HepG2 (cell line): ENCODE measurements at regions not wholly inside any gene's neighbourhood (a gene's known extent, or its start where the extent isn't known, plus 50 kb on each side); places are given as distances from the start of the nearest gene placed in this dataset.

Experiments
- ATF6 ChIP-seq: sonication (generic); formaldehyde crosslinking; conservative IDR thresholded peaks from 2 replicates; pipeline ENCODE4 v1.4.0; 2020; ENCODE audit warnings: missing genetic modification reagents
- CERS6 ChIP-seq: sonication (generic); formaldehyde crosslinking; IDR thresholded peaks from 2 replicates; pipeline ENCODE4 v1.5.0; 2020; ENCODE audit warnings: missing genetic modification reagents
- EEA1 ChIP-seq: sonication (generic); formaldehyde crosslinking; IDR thresholded peaks from 2 replicates; pipeline ENCODE4 v1.5.1; 2020; ENCODE audit warnings: mild to moderate bottlenecking, missing genetic modification reagents, borderline replicate concordance
- HNRNPLL ChIP-seq: fragments of 200-400 bp; formaldehyde crosslinking; IDR thresholded peaks from 2 replicates; pipeline ENCODE4 v1.6.1; 2017; ENCODE audit warnings: mild to moderate bottlenecking, low read depth, low read length; ENCODE audit not compliant: poor library complexity, severe bottlenecking
- JUNB ChIP-seq: sonication (generic); formaldehyde crosslinking; IDR thresholded peaks from 2 replicates; pipeline ENCODE4 v1.8.0; 2022; ENCODE audit warnings: missing genetic modification reagents, mild to moderate bottlenecking, borderline replicate concordance
- MIER2 ChIP-seq: IDR thresholded peaks from 2 replicates; pipeline ENCODE4 v1.6.1; 2016; ENCODE audit warnings: missing biosample characterization, missing genetic modification reagents
- NFATC3 ChIP-seq: sonication (generic); formaldehyde crosslinking; IDR thresholded peaks from 2 replicates; pipeline ENCODE4 v1.5.1; 2020; ENCODE audit warnings: mild to moderate bottlenecking, missing genetic modification reagents
- NFYC ChIP-seq: IDR thresholded peaks from 2 replicates; pipeline ENCODE4 v1.6.1; 2016; ENCODE audit warnings: missing genetic modification reagents, missing compliant biosample characterization
- POLR2G ChIP-seq: fragments of 200-400 bp; formaldehyde crosslinking; IDR thresholded peaks from 2 replicates; pipeline ENCODE4 v1.6.1; 2018; ENCODE audit warnings: mild to moderate bottlenecking, low read depth, low read length, moderate library complexity
- SMC3 ChIP-seq: IDR thresholded peaks from 2 replicates; pipeline ENCODE4 v1.6.1; 2011; ENCODE audit warnings: low read length, improper control_type of control experiment
- SNAPC2 ChIP-seq: sonication (generic); formaldehyde crosslinking; IDR thresholded peaks from 2 replicates; pipeline ENCODE4 v1.8.1; 2022; ENCODE audit warnings: mild to moderate bottlenecking, missing genetic modification reagents
- TCF7 ChIP-seq: sonication (generic); IDR thresholded peaks from 2 replicates; pipeline ENCODE4 v1.6.1; 2016; ENCODE audit warnings: antibody characterized with exemption, low read depth
- TFDP2 ChIP-seq: sonication (generic); formaldehyde crosslinking; IDR thresholded peaks from 2 replicates; pipeline ENCODE4 v1.4.0; 2020; ENCODE audit warnings: missing genetic modification reagents
- USF2 ChIP-seq, 2 experiments: sonication (generic) in 1 of 2; formaldehyde crosslinking in 1 of 2; IDR thresholded peaks; 2 replicates each; pipeline versions ENCODE4 v1.5.1 to v1.6.1; 2011 to 2020; ENCODE audit warnings: borderline replicate concordance in 1 of 2, low read depth in 1 of 2, low read length in 1 of 2, mild to moderate bottlenecking in 1 of 2, missing genetic modification reagents in 1 of 2, moderate library complexity in 1 of 2
- ZC3H13 ChIP-seq: sonication (generic); formaldehyde crosslinking; IDR thresholded peaks from 2 replicates; pipeline ENCODE4 v1.8.1; 2023; ENCODE audit warnings: mild to moderate bottlenecking, missing genetic modification reagents, moderate library complexity
- ZC3H4 ChIP-seq: sonication (generic); formaldehyde crosslinking; IDR thresholded peaks from 2 replicates; pipeline ENCODE4 v1.4.0; 2020; ENCODE audit warnings: missing genetic modification reagents, borderline replicate concordance
- ZFP82 ChIP-seq: sonication (generic); formaldehyde crosslinking; IDR thresholded peaks from 2 replicates; pipeline ENCODE4 v1.5.1; 2020; ENCODE audit warnings: mild to moderate bottlenecking, missing genetic modification reagents, borderline replicate concordance
- ZKSCAN1 ChIP-seq: fragments of 150-350 bp; IDR thresholded peaks from 2 replicates; pipeline ENCODE4 v1.6.1; 2014; ENCODE audit warnings: low read length
- ZNF101 ChIP-seq: sonication (generic); formaldehyde crosslinking; IDR thresholded peaks from 2 replicates; pipeline ENCODE4 v1.4.0; 2020; ENCODE audit warnings: mild to moderate bottlenecking, low read depth, missing genetic modification reagents, borderline replicate concordance
- ZNF205 ChIP-seq: IDR thresholded peaks from 2 replicates; pipeline ENCODE4 v1.6.1; 2018; ENCODE audit warnings: missing biosample characterization, missing genetic modification reagents
- ZNF468 ChIP-seq: sonication (generic); formaldehyde crosslinking; IDR thresholded peaks from 2 replicates; pipeline ENCODE4 v1.8.0; 2022; ENCODE audit warnings: mild to moderate bottlenecking, moderate library complexity, missing genetic modification reagents
- ZNF510 ChIP-seq: sonication (generic); formaldehyde crosslinking; IDR thresholded peaks from 2 replicates; pipeline ENCODE4 v1.4.0; 2020; ENCODE audit warnings: low read depth, mild to moderate bottlenecking, missing genetic modification reagents
- ZNF816 ChIP-seq: sonication (generic); formaldehyde crosslinking; IDR thresholded peaks from 2 replicates; pipeline ENCODE4 v1.8.0; 2022; ENCODE audit warnings: missing genetic modification reagents, mild to moderate bottlenecking, borderline replicate concordance

- TF ChIP-seq USF2 (IDR thresholded peaks at IDR 0.05; ENCODE audit: low read depth, low read length) (no peak), USF2 (CRISPR knock-in tag; IDR thresholded peaks at IDR 0.05; ENCODE audit: borderline replicate concordance) (no peak), NFATC3 (CRISPR knock-in tag) (no peak), ZC3H4 (CRISPR knock-in tag) (no peak), SNAPC2 (CRISPR knock-in tag) (no peak), ATF6 (CRISPR knock-in tag) (no peak; the same call in 1 of the 2 replicates), ZC3H13 (CRISPR knock-in tag) (no peak), ZKSCAN1 (no peak), SMC3 (no peak), ZNF101 (no peak), MIER2 (CRISPR knock-in tag) (no peak), ZNF205 (CRISPR knock-in tag) (no peak; the same call in 1 of the 2 replicates), ZFP82 (CRISPR knock-in tag) (no peak), EEA1 (CRISPR knock-in tag) (no peak), HNRNPLL (no peak), TFDP2 (CRISPR knock-in tag) (0 out of 2 replicates have a peak, but pooled peaks have one; percentile 45), POLR2G (no peak), CERS6 (CRISPR knock-in tag) (no peak), ZNF510 (CRISPR knock-in tag) (no peak), JUNB (CRISPR knock-in tag) (no peak), TCF7 (peak; percentile 83), ZNF468 (no peak), NFYC (CRISPR knock-in tag) (peak; percentile 39; the same call in 1 of the 2 replicates), ZNF816 (CRISPR knock-in tag) (no peak)
These were observed 175.4 kb upstream of the ZNF217 start (continued) for GRCh38 chr20:53769041-53769440.
